ENCODE measurements at regions not wholly inside any gene's neighbourhood (a gene's known extent, or its start where the extent isn't known, plus 50 kb on each side); places are given as distances from the start of the nearest gene placed in this dataset.

- no peak for DNase-seq
Measured at GRCh38 chr10:113292743-113293142, 260.1 kb upstream of the HABP2 start.

DNA sequence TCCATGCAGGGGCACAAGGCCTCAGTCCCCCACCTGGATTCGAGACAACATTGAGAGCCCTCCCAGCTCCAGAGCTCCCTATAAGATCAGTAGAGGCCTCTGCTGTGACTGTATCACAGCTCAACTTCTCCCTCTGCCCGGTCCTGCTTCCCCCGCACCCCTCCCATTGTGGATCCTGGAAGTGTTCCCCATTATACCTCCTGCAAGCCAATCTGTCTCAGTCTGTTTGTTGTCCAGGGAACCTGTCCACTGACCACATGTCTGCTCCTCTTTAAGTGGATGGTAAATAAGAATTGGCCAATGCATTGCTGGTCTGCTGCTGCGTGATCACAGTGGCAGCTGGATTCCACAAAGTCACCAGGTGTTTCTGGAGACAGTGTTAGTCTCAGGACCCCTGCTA is 259.7 kb upstream of the HABP2 start:
- no peak for DNase-seq

DNA sequence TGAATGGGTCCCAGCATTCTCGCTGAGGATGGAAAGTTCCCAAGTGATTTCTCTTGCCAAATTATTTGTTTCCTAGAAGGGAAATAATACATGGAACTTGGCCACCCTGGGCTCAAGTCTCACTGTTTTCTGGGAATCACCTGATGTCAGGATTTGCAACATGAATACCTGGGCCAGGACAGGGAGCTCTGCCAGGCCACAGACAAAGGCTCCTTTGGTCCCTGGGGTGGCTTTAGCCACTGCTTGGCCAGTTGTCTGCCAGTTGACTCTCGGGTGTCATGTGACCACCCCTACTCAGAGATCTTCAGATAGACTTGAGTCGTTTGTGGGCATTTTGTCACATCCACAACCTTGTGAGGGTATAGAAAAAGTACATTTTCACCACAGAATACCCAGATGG is 258.0 kb upstream of the HABP2 start:
- DNase-seq = no peak

- no peak for DNase-seq
Measured at GRCh38 chr10:113297226-113297625, 255.6 kb upstream of the HABP2 start.

DNA sequence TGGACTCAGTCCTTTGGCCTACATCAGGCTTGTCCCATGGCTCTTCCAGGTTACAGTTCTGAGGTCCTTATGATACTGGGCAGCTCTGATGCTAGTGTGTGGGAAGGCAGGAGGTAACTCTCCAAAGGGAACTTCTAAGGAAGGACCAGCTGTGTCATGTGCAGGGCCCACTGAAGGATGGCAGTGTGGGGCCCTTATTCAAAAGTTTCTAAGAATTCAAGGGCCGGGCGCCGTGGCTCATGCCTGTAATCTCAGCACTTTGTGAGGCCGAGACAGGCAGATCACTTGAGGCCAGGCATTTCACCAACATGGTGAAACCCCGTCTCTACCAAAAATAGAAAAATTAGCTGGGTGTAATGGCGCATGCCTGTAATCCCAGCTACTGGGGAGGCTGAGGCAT is 254.2 kb upstream of the HABP2 start:
- DNase-seq = no peak

GRCh38 chr10:113300201-113300600 is 252.7 kb upstream of the HABP2 start:
- DNase-seq = no peak

- DNase-seq = no peak
Measured at GRCh38 chr10:113300617-113301016, 252.2 kb upstream of the HABP2 start.

- no peak for DNase-seq
Measured at GRCh38 chr10:113301342-113301984, 251.4 kb upstream of the HABP2 start.

- no peak for DNase-seq
Measured at GRCh38 chr10:113302062-113302461, 250.8 kb upstream of the HABP2 start.

DNA sequence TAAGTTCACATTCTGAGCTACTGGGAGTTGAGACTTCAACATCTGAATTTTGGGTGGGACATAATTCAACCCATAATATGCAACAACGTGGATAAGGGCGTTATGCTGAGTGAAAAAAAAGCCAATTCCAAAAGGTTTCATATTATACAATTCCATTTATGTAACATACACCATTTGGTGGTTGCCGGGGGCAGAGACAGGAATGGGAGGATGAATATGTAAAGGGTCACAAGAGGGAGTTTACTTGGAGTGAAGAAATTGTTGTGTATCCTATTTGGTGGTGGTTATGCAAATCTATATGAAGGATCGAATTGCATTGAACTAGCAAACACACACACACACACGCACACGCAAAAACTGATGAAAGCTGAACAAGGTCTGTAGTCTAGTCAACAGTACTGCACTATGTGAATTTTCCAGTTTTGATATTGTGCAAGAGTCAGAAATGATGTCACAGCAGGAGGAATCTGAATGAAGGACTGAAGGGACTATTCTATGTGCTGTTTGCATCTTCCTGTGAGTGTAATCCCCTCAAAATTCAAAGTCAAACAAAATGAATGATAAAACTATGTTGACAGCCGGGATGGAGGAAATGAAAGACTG is 249.2 kb upstream of the HABP2 start:
- DNase-seq = no peak

GRCh38 chr10:113304726-113305125 is 248.1 kb upstream of the HABP2 start:
- DNase-seq = no peak

- no peak for DNase-seq
Measured at GRCh38 chr10:113305871-113306270, 247.0 kb upstream of the HABP2 start.

DNA sequence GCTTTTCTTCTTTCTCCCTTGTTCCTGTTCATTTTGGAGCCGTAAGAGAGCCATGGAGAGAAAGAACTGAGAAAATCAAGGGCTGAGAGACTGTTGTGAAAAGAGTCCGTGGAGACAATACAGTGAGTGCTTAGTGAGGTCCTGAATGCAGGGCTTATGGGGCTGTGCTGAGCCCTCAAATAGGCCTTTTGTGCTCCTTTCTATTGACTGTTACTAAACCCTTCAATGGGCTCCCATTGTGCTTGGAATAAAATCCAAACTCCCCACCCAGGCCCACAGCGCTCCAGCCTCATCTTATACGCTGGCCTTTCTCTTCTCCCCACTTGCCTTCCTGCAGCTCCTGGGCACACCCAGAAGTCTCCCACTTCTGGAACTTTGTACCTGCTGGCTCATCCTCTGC is 243.1 kb upstream of the HABP2 start:
- DNase-seq = no peak

GRCh38 chr10:113310347-113310746 is 242.5 kb upstream of the HABP2 start:
- no peak for DNase-seq

DNA sequence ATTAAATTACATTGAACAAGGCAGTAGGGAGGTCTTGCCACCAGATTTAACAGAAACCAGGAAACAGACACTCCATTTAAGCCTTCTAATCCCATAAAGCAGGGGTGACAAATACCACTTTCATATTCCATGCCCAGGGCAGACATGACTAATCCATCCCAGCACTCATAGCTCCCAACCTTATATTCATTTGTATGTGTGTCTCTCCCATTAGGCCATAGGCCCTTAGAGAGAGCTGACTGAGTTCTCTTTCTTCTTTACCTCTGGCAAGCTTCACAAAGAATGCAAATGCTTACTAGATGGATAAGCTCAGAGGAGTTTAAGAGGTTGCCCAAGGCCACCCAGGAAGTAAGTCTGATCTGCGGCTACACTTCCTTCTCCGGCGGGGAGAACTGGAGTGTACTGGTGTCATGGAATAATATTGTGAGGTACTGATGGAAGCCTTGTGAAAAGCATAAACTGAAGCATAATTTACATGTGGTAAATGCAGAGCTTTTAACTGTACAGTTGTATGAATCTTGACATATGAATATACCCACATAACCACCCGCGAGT is 239.7 kb upstream of the HABP2 start:
- no peak for DNase-seq

DNA sequence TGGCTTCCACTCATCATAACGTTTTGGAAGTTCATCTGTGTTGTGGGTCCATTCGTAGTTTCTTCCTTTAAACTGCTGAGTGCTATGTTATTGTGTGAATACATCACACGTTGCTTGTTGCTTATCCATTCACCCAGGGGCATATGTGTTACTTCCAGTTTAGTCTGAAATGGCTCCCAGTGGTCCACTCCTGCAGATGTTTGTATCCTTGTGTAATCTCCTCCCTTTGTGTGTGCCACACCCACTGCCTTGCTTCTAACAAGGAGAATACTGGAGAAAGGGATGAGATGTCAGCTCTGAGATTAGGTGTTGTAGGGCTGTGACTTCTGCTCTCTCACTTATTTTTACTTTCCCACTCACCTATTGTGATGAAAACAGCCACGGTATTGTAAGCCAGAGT is 239.1 kb upstream of the HABP2 start:
- no peak for DNase-seq

DNA sequence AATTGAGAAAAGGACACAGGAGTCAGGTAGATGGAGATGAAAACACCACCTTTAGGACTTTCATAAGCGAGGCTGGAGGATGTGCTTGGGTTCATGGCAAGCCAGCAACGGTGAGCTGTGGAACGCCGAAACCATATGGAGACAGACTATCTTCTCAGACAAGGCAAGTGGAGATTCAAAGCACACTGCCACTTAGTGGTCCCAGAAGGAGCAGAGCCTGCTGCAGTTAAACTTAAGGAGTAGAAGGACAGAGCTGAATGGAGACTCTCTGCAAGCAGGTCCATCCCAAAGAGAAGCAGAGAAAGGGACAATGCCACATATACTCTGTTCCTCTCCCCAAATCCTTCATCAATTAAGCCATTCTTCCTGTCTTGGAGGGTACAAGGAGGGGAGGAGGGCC is 236.3 kb upstream of the HABP2 start:
- no peak for DNase-seq

DNA sequence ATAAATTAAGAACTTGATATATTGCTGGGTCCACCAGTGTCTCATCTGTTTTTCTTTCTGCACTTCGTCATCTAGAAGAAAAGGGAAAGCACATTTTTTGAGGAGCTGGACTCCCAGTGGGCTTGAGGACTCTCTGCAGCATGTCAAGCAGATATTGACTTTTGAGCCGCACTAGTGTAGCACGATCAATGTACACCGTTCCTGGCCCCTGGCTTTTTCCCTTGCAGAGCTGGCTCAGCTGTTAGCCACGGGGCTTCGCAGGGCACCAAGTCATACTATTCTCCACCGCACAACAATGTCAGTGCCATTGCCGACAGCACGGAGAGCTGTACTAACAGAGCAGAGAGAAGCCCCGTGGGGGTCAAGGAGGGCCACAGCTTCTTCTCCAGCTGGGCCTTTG is 235.4 kb upstream of the HABP2 start:
- no peak for DNase-seq

GRCh38 chr10:113319479-113319878 is 233.4 kb upstream of the HABP2 start:
- no peak for DNase-seq

DNA sequence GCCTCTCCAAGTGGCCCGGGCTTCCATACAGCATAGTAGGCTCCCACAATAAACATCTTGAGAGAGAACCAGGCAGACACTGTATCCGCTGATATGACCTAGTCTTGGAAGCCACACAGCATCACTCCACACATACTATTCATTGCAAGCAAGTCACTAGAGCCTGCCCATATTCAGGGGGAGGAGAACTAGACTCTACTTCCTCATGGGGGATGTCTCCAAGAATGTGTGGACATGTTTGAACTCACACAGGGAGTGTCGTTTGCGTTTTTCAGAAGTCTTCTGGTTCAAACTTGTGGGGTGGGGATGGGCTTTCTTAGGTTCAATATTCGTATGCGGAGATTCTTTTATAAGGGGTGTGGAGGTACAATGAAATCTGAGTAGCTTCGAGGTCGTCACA is 232.6 kb upstream of the HABP2 start:
- DNase-seq = no peak

- DNase-seq = no peak
Measured at GRCh38 chr10:113320987-113321386, 231.9 kb upstream of the HABP2 start.

DNA sequence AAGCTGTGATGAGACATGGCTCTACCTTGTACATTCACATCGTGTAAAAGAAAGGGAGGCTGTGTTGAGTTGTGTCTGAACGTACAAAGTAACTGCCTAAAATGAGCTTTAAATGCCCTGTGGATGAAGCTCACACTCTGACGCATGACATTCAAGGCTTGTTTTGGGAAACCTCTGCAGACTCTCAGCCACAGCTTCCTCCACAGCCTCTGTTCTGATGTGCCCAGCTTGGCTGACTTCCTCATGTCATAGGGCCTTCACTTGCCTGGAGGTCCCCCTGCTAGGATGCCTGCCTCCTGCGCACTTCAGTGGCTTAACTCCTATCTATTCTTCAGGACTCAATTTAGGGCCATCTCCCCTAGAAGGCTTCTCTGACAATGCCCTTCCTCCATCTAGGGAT is 230.0 kb upstream of the HABP2 start:
- no peak for DNase-seq

DNA sequence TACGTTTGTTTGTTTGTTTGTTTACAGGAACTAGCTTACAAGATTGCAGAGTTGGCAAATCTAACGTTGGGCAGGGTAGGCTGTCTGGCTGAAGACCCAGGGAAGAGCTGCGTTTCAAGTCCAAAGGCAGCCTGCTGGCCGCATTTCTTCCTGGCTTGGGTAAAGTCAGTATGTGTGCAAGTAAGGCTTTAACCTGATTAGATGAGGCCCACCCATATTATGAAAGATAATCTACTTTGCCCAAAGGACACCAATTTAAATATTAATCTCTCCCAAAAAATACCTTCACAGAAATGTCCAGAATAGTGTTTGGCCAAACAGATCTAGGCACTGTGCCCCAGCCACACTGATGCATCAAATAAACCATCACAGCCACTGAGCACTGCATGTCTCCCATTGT is 228.9 kb upstream of the HABP2 start:
- no peak for DNase-seq

- DNase-seq = no peak
Measured at GRCh38 chr10:113326160-113327111, 226.4 kb upstream of the HABP2 start.

All from activated T-cell treated with anti-CD3 and anti-CD28 coated beads, Interleukin-2, amount 50 U/mL, for 1 hour (primary cell).